Tibial nerve (tissue), 4 donors: ENCODE measurements at regions not wholly inside any gene's neighbourhood (a gene's known extent, or its start where the extent isn't known, plus 50 kb on each side); places are given as distances from the start of the nearest gene placed in this dataset.

Experiments used
- EP300 ChIP-seq, 2 donors: sonication (generic); formaldehyde crosslinking; IDR thresholded peaks; one replicate each; pipeline ENCODE4 v1.6.1; 2017; ENCODE audit warnings: antibody characterized with exemption in 2 of 2, mild to moderate bottlenecking in 1 of 2
- TF ChIP-seq, protein P1 (sequence below), 5 experiments: fragments of 200-600 bp in 3 of 5; fragments of 450-650 bp in 2 of 5; sonication (generic) in 3 of 5; IDR thresholded peaks; one replicate each; pipeline ENCODE4 v1.5.1; 2016 to 2019; ENCODE audit warnings: antibody characterized with exemption in 5 of 5, mild to moderate bottlenecking in 3 of 5, moderate library complexity in 2 of 5

DNA sequence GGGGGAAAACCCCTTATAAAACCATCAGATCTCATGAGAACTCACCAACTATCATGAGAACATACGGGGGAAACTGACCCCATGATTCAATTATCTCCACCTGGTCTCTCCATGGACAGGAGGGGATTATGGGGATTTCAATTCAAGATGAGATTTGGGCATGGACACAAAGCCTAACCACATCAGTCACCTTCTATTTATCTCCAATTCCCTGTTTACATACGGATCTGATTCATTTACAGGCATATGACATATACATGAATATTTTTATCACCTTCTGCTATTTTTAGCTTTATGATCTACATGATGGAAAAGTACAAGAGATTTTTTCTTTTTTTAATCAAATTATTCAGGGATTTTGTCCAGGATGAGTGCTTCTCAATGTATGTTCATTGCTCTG, 944.5 kb downstream of the REEP3 start:
- TF ChIP-seq EP300 (IDR thresholded peaks at IDR 0.05): no peak
- TF ChIP-seq, protein P1, sequence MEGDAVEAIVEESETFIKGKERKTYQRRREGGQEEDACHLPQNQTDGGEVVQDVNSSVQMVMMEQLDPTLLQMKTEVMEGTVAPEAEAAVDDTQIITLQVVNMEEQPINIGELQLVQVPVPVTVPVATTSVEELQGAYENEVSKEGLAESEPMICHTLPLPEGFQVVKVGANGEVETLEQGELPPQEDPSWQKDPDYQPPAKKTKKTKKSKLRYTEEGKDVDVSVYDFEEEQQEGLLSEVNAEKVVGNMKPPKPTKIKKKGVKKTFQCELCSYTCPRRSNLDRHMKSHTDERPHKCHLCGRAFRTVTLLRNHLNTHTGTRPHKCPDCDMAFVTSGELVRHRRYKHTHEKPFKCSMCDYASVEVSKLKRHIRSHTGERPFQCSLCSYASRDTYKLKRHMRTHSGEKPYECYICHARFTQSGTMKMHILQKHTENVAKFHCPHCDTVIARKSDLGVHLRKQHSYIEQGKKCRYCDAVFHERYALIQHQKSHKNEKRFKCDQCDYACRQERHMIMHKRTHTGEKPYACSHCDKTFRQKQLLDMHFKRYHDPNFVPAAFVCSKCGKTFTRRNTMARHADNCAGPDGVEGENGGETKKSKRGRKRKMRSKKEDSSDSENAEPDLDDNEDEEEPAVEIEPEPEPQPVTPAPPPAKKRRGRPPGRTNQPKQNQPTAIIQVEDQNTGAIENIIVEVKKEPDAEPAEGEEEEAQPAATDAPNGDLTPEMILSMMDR (IDR thresholded peaks at IDR 0.05): no peak
